ENCODE measurements at regions not wholly inside any gene's neighbourhood (a gene's known extent, or its start where the extent isn't known, plus 50 kb on each side); places are given as distances from the start of the nearest gene placed in this dataset.

DNA sequence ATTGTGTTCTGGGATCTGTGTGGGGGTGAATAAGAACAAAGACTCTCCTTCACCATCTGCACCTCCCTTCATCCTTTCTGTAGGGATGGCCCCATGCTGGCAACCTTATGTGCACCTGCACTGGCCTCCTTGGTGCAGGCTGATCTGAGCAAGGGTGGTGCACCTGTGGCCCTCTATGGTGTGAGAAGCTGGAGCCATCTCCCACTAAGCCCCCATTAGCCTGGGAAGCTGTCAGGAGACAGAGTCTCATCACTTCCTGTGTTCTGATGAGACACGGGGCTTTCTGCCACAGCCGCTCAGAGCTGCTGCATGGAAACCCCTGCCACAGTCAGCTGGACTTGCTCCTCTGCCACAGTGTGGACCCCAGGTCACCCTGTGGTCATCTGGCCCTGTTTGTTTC is 565.3 kb upstream of the SALL3 start:
- no peak for ATAC-seq
- no peak for FAIRE-seq
- WGBS (ENCODE audit: low lambda C conversion rate) = no CpG with 5 or more reads among the region's 2 CpGs
- DNase-seq (ENCODE audit: low spot score) = no peak
- Histone ChIP-seq H2AFZ (ENCODE audit: low read length) (no peak overlapping the region), H3K9me3 (ENCODE audit: low read length) (no peaks in the 10 kb centered on the region), H3K4me3 (replicated peaks in 1 of 3; ENCODE audit: insufficient read depth in 1 of 3, low read depth in 2 of 3, low read length in 3 of 3) (no peak overlapping the region), H3K27me3 (ENCODE audit: control insufficient read depth in 1 of 2, insufficient read depth in 2 of 2, low read length in 2 of 2) (peaks cover 0 to 4% of the 10 kb centered on the region in 2 experiments; a peak in 1 of 5 replicates), H3K79me2 (ENCODE audit: insufficient read depth, low read length) (no peaks in the 10 kb centered on the region), H3K36me3 (replicated peaks in 1 of 2; ENCODE audit: control insufficient read depth in 1 of 2, insufficient read depth in 2 of 2, low read length in 2 of 2) (no peaks in the 10 kb centered on the region), H3K27ac (ENCODE audit: extremely low read length, insufficient read depth, low read length) (no peak overlapping the region), H3K4me1 (ENCODE audit: insufficient read depth, low read length) (no peaks in the 10 kb centered on the region), H3K4me2 (ENCODE audit: low read depth, low read length) (no peak overlapping the region), H3K9ac (ENCODE audit: insufficient read depth, low read depth, low read length) (no peak overlapping the region), H4K20me1 (ENCODE audit: insufficient read depth, low read length) (no peaks in the 10 kb centered on the region)
- intact Hi-C loops (cut with micrococcal nuclease; ENCODE audit: unreplicated experiment) (no loop called here), in situ Hi-C loops (cut with HindIII; ENCODE audit: extremely low pct_ligation_motif_present, low pct_unique_long_range_greater_than_20kb) (no loop called here)
- ChIA-PET POLR2A (no interaction called here), CTCF (ENCODE audit: low intra/inter-chr PET ratio, low total read pairs) (no interaction called here)
- TF ChIP-seq, protein P1, sequence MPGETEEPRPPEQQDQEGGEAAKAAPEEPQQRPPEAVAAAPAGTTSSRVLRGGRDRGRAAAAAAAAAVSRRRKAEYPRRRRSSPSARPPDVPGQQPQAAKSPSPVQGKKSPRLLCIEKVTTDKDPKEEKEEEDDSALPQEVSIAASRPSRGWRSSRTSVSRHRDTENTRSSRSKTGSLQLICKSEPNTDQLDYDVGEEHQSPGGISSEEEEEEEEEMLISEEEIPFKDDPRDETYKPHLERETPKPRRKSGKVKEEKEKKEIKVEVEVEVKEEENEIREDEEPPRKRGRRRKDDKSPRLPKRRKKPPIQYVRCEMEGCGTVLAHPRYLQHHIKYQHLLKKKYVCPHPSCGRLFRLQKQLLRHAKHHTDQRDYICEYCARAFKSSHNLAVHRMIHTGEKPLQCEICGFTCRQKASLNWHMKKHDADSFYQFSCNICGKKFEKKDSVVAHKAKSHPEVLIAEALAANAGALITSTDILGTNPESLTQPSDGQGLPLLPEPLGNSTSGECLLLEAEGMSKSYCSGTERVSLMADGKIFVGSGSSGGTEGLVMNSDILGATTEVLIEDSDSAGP (CRISPR knock-in tag; IDR thresholded peaks at IDR 0.05; ENCODE audit: borderline replicate concordance) = no peak
- TF ChIP-seq SNAPC2 (CRISPR knock-in tag; IDR thresholded peaks at IDR 0.05) (no peak), JUN (CRISPR knock-in tag; IDR thresholded peaks at IDR 0.05) (no peak), ZC3H4 (CRISPR knock-in tag; IDR thresholded peaks at IDR 0.05; ENCODE audit: borderline replicate concordance) (no peak), KAT2B (IDR thresholded peaks at IDR 0.05; ENCODE audit: borderline replicate concordance, low read depth, low read length) (no peak), RORA (CRISPR knock-in tag; IDR thresholded peaks at IDR 0.05) (no peak), ZBTB7B (CRISPR knock-in tag; IDR thresholded peaks at IDR 0.05) (no peak), MED13 (CRISPR knock-in tag; IDR thresholded peaks at IDR 0.05) (no peak), TP53 (CRISPR knock-in tag; conservative IDR thresholded peaks at IDR 0.05) (no peak), ZNF619 (CRISPR knock-in tag; IDR thresholded peaks at IDR 0.05) (no peak)
- TF ChIP-seq, protein P2, sequence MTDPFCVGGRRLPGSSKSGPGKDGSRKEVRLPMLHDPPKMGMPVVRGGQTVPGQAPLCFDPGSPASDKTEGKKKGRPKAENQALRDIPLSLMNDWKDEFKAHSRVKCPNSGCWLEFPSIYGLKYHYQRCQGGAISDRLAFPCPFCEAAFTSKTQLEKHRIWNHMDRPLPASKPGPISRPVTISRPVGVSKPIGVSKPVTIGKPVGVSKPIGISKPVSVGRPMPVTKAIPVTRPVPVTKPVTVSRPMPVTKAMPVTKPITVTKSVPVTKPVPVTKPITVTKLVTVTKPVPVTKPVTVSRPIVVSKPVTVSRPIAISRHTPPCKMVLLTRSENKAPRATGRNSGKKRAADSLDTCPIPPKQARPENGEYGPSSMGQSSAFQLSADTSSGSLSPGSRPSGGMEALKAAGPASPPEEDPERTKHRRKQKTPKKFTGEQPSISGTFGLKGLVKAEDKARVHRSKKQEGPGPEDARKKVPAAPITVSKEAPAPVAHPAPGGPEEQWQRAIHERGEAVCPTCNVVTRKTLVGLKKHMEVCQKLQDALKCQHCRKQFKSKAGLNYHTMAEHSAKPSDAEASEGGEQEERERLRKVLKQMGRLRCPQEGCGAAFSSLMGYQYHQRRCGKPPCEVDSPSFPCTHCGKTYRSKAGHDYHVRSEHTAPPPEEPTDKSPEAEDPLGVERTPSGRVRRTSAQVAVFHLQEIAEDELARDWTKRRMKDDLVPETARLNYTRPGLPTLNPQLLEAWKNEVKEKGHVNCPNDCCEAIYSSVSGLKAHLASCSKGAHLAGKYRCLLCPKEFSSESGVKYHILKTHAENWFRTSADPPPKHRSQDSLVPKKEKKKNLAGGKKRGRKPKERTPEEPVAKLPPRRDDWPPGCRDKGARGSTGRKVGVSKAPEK (CRISPR knock-in tag; IDR thresholded peaks at IDR 0.05; ENCODE audit: borderline replicate concordance) = no peak
- TF ChIP-seq, protein P3, sequence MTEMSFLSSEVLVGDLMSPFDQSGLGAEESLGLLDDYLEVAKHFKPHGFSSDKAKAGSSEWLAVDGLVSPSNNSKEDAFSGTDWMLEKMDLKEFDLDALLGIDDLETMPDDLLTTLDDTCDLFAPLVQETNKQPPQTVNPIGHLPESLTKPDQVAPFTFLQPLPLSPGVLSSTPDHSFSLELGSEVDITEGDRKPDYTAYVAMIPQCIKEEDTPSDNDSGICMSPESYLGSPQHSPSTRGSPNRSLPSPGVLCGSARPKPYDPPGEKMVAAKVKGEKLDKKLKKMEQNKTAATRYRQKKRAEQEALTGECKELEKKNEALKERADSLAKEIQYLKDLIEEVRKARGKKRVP (CRISPR knock-in tag; IDR thresholded peaks at IDR 0.05) = no peak
- TF ChIP-seq, protein P4, sequence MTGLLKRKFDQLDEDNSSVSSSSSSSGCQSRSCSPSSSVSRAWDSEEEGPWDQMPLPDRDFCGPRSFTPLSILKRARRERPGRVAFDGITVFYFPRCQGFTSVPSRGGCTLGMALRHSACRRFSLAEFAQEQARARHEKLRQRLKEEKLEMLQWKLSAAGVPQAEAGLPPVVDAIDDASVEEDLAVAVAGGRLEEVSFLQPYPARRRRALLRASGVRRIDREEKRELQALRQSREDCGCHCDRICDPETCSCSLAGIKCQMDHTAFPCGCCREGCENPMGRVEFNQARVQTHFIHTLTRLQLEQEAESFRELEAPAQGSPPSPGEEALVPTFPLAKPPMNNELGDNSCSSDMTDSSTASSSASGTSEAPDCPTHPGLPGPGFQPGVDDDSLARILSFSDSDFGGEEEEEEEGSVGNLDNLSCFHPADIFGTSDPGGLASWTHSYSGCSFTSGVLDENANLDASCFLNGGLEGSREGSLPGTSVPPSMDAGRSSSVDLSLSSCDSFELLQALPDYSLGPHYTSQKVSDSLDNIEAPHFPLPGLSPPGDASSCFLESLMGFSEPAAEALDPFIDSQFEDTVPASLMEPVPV (CRISPR knock-in tag; IDR thresholded peaks at IDR 0.05) = no peak
- BruUV-seq (replicated peaks) = no TSS peak

Measured in HepG2 (cell line).